NCI-H748 (cell line): ENCODE measurements at regions not wholly inside any gene's neighbourhood (a gene's known extent, or its start where the extent isn't known, plus 50 kb on each side); places are given as distances from the start of the nearest gene placed in this dataset.
"Not testable (repeated sequence)": the region's sequence is repeated elsewhere in the genome, so short reads cannot be mapped to it uniquely, and the experiment has no call there.

Experiments used
- DNase-seq: peaks from one replicate; lab custom pipeline; 2025; ENCODE audit not compliant: unreplicated experiment; lab: John Stamatoyannopoulos, UW

DNA sequence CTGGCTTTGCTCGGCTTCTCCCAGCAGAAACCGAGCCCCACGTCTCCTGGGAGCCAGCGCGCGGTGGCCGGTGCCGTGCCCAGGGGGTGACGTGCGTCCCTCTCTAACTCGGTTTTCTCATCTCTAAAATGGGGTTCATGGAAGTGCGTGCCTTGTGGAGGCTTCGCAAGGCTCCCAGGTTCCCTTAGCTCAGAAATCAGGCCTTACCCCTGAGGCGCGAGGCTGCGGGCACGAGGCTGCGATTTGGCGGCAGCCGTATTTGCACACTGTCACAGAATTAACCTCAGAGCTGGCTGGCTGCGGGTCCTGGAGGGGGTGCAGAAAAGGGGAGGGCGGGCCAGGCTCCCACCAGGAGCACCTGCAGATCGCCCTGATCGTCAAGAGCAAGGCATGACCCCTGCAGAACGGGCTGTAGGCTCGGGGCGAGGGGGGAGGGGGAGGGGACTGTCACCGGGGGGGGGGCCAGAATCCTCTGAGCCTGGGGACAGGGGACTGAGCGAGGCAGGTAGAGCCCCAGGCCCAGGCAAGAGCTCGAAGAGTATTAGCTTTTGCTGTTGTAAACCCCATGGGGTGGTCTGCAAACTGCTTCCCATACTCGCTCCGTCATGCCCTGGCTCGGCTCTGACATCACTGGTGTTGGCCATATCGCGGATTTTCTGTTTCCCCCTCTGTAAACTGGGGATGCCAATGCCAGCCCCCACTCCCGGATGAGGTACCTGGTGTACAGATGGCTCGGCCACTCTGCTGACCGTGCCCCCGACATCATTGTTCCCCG, 62.2 kb downstream of the CCNE1 start:
- no peak for DNase-seq

GRCh38 chr19:29875931-29876330, 64.1 kb downstream of the CCNE1 start:
- no peak for DNase-seq

GRCh38 chr19:29876414-29876813, 64.6 kb downstream of the CCNE1 start:
- no peak for DNase-seq

DNA sequence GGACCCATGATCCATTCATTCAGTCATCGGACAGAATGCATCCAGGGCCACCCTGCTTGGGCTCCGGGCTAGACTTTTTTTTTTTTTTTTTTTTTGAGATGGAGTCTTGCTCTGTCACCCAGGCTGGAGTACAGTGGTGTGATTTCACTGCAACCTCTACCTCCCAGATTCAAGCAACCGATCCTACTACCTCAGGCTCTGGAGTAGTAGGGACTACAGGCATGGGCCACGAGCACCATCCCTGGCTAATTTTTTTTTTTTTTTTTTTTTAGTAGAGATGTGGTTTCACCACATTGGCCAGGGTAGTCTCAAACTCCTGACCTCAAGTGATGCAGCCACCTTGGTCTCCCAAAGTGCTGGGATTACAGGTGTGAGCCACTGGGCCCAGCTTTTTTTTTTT, 65.1 kb downstream of the CCNE1 start:
- not testable (repeated sequence) for DNase-seq

GRCh38 chr19:29878973-29879654, 62.9 kb upstream of the URI1 start:
- DNase-seq: peak; percentile 67

GRCh38 chr19:29879655-29879974, 62.4 kb upstream of the URI1 start:
- no peak for DNase-seq

DNA sequence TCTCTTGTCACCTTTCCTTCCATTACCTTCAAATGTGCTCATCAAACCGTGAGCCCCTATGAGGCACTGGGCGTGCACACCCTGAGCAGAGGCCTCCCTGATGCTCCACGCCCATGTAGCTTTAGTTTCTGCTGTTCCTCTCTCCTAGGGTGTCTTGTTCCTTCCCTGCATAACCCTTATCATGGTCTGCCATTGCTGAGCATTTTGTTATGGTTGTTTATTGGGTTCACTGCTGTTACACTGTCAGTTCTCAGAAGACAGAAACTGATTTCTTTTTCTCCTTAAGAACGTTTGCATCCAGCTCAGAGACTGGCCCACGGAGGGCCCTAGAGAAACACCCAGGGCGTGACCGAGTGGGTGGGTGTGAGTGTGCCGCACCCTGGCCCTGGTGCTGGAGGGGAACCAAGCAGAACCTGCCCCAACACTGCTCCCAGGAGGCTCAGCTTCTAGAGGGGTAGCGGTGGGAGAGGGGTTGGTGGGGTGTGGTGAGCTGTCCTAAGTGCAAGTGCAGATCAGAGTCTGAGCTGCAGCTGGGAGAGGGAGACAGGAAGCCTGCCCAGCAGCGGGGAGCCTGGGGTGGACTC, 61.4 kb upstream of the URI1 start:
- DNase-seq: no peak

DNA sequence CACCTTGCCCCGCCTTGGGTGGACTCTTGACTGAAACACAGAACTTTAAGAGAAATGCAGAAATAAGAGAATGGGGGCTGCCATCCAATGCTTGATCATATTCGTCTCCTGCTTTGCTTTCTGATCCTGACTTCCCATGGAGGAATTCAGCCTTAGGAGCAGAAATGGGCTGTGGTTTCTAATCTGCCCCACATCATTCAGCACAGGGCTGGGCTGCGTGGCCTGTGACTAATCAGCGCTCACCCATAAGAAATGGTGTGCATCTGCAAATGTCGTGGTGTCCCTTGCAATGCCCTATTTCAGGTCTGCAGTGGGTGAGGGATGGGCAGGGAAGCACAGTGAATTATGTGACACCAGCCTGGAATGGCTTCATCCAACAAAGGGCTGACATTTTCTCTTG, 60.7 kb upstream of the URI1 start:
- no peak for DNase-seq

GRCh38 chr19:29882719-29883105, 59.3 kb upstream of the URI1 start:
- DNase-seq: no peak

DNA sequence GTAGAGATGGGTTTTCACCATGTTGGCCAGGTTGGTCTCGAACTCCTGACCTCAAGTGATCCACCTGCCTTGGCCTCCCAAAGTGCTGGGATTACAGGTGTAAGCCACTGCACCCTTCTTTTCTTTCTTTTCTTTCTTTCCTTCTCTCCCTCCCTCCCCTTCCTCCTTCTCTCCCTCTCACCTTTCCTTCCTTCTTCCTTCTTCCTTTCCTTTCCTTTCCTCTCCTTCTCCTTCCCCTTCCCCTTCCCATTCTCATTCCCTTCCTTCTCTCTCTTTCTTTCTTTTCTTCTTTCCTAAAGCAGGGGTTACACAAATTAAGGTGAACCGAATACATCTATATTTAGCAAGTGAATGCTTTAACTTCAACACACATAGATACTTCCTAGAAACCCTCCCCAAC, 58.0 kb upstream of the URI1 start:
- no peak for DNase-seq

DNA sequence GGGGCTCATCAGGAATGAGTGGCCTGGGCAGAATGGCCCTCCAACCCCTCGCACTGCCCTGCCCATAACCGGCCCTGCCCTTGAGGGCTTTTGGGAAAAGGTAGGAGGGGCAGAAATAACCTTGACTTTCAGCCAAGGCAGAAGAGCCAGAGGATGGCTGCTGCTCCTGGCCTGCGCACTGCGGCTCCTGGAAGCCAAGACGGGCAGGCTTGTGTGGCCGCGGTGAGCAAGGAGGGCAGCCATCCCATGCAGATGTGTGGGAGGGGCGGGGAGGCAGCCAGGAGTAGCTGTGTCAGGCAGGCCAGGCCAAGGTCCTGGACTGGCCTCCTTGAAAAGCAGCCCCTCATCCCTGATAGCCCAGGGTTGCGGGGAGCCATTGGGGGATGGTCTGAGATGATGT, 57.6 kb upstream of the URI1 start:
- no peak for DNase-seq

DNA sequence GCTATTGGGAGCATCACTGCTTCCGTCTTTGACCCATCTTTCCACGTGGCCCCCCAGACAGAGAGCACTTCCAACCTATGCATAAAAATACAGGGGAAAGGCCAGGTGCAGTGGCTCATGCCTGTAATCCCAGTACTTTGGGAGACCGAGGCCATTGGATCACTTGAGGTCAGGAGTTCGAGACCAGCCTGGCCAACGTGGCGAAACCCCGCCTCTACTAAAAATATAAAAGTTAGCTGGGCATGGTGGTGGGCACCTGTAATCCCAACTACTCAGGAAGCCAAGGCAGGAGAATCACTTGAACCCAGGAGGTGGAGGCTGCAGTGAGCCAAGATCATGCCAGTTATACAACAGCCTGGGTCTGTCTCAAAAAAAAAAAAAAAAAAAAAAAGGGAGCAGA, 55.9 kb upstream of the URI1 start:
- not testable (repeated sequence) for DNase-seq

DNA sequence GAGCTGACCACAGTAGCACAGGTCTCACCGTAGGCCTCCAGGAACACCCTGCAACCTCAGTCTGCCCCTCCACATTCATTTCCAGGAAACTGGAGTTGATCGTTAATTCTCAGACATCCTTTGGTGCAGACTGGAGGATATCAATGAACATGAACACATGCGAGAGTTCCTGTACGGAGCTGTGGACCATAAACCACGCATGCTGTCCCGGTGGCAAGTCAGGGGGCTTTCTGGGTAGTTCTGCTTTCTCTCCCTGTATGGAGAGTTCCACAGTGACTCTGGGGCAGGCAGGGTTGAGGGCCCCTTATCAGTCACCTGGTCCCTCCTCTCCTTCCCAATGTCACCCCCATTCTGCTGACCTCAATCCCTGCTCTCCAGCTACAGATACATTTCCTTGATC, 55.5 kb upstream of the URI1 start:
- DNase-seq: no peak

DNA sequence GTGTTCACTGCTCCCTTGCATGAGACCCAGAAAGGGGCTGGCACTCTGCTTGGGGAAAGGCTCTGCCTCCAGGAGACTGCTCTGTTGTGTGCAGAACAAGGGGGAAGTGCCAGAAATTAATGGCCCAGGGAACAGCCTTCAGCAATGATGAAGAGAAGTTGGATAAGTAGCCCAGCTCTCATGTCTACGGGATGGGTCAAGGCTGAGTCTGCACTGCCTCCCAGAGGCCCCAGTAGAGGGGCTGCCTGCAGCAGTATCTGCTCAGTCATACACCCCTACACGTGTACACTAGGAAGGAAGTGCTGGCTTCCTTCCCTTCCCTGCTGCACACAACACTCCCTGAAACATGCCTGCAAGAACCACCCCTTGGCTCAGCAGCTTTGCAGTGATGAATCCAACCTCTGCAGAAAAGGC, 54.6 kb upstream of the URI1 start:
- DNase-seq: no peak

DNA sequence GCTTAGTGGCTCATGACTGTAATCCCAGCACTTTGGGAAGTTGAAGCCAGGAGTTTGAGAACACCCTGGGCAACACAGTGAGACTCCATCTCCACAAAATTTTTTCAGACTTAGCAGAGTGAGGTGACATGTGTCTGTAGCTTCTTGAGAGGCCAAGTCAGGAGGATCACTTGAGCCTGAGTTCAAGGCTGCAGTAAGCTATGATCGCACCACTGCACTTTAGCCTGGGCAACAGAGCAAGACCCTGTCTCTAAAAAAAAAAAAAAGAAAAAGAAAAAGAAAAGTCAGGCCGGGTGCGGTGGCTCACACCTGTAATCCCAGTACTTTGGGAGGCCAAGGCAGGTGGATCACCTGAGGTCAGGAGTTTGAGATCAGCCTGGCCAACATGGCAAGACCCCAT, 54.0 kb upstream of the URI1 start:
- not testable (repeated sequence) for DNase-seq

GRCh38 chr19:29889702-29890101, 52.3 kb upstream of the URI1 start:
- no peak for DNase-seq

DNA sequence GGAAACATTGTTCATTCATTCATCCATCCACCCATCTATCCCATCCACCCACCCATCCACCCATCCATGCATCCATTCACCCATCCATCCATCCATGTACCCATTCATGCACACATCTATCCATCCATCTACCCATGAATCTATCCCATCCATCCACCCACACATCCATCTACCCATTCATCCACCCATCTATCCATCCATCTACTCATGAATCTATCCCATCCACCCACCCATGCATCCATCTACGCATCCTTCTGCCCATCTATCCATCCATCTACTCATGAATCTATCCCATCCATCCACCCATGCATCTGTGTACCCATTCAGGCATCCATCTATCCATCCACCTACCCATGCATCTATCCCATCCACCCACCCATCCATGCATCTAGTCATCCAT, 51.6 kb upstream of the URI1 start:
- DNase-seq: no peak
